HG03439 (cell line): ENCODE measurements at regions not wholly inside any gene's neighbourhood (a gene's known extent, or its start where the extent isn't known, plus 50 kb on each side); places are given as distances from the start of the nearest gene placed in this dataset.

Source experiments
- ATAC-seq: cut with Tn5 transposase; IDR thresholded peaks from one replicate; pipeline ENCODE4 v1.9.1; 2021; ENCODE audit warnings: mild to moderate bottlenecking, moderate library complexity; ENCODE audit not compliant: unreplicated experiment

- no peak for ATAC-seq
Measured at GRCh38 chr9:78491402-78491801, 194.5 kb downstream of the PSAT1 start.

GRCh38 chr9:78493166-78493742, 196.3 kb downstream of the PSAT1 start:
- no peak for ATAC-seq

- ATAC-seq = no peak
Measured at GRCh38 chr9:78502566-78502965, 205.6 kb downstream of the PSAT1 start.

- ATAC-seq = no peak
Measured at GRCh38 chr9:78505546-78505945, 208.6 kb downstream of the PSAT1 start.

- no peak for ATAC-seq
Measured at GRCh38 chr9:78507037-78507436, 210.1 kb downstream of the PSAT1 start.

- ATAC-seq = no peak
Measured at GRCh38 chr9:78510035-78510434, 213.1 kb downstream of the PSAT1 start.

GRCh38 chr9:78515108-78515507, 218.2 kb downstream of the PSAT1 start:
- ATAC-seq = no peak

- ATAC-seq = no peak
Measured at GRCh38 chr9:78519786-78520185, 222.9 kb downstream of the PSAT1 start.

- ATAC-seq = no peak
Measured at GRCh38 chr9:78521680-78522079, 224.8 kb downstream of the PSAT1 start.

- no peak for ATAC-seq
Measured at GRCh38 chr9:78525986-78526560, 229.1 kb downstream of the PSAT1 start.

- no peak for ATAC-seq
Measured at GRCh38 chr9:78533500-78533899, 236.6 kb downstream of the PSAT1 start.

- ATAC-seq = no peak
Measured at GRCh38 chr9:78539188-78539587, 242.3 kb downstream of the PSAT1 start.

- no peak for ATAC-seq
Measured at GRCh38 chr9:78539904-78540303, 243.0 kb downstream of the PSAT1 start.

GRCh38 chr9:78541868-78542443, 245.0 kb downstream of the PSAT1 start:
- no peak for ATAC-seq

GRCh38 chr9:78542491-78543181, 245.7 kb downstream of the PSAT1 start:
- ATAC-seq = no peak

GRCh38 chr9:78543353-78543752, 246.4 kb downstream of the PSAT1 start:
- no peak for ATAC-seq

GRCh38 chr9:78544230-78544629, 247.3 kb downstream of the PSAT1 start:
- ATAC-seq = no peak

- no peak for ATAC-seq
Measured at GRCh38 chr9:78547831-78548230, 250.9 kb downstream of the PSAT1 start.

GRCh38 chr9:78548670-78549069, 251.7 kb downstream of the PSAT1 start:
- no peak for ATAC-seq

- ATAC-seq = no peak
Measured at GRCh38 chr9:78549711-78550110, 252.8 kb downstream of the PSAT1 start.

GRCh38 chr9:78552802-78553201, 255.9 kb downstream of the PSAT1 start:
- ATAC-seq = no peak

- no peak for ATAC-seq
Measured at GRCh38 chr9:78557540-78557939, 260.6 kb downstream of the PSAT1 start.
